Mammary epithelial cell (primary cell): ENCODE measurements at regions not wholly inside any gene's neighbourhood (a gene's known extent, or its start where the extent isn't known, plus 50 kb on each side); places are given as distances from the start of the nearest gene placed in this dataset.

Experiments
- EZH2 ChIP-seq: IDR thresholded peaks from 2 replicates; pipeline ENCODE4 v1.6.1; 2012; ENCODE audit warnings: low read length, inconsistent platforms, borderline replicate concordance
- TF ChIP-seq, protein P1 (sequence below), 2 donors: IDR thresholded peaks in 1 of 2; conservative IDR thresholded peaks in 1 of 2; 2 replicates each; pipeline ENCODE4 v1.5.1; 2011 to 2012; ENCODE audit warnings: inconsistent platforms in 2 of 2, low read length in 2 of 2, mild to moderate bottlenecking in 2 of 2, control low read depth in 1 of 2, low read depth in 1 of 2; ENCODE audit not compliant: insufficient read depth in 1 of 2; ENCODE audit errors: extremely low read depth in 1 of 2

DNA sequence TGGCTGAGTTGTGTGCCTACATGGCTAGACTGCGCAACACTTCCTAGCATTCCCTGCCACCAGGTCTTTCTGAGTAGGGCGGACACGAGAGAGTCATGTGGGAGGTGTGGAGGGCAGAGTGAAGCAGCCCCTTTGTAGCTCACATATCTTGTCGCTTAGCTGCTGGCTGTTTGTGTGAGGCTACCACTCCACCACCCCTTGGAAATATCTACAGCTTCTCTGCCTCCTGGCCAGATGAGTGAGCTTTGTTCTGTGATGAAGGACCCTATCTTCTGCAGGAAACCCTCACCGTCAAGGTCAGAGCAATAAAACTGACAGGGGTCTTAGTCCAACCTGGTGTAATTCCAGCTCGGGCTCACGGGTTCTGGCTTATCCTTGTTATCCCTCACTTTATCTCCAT lies 232.1 kb upstream of the ASIC2 start:
- TF ChIP-seq, protein P1, sequence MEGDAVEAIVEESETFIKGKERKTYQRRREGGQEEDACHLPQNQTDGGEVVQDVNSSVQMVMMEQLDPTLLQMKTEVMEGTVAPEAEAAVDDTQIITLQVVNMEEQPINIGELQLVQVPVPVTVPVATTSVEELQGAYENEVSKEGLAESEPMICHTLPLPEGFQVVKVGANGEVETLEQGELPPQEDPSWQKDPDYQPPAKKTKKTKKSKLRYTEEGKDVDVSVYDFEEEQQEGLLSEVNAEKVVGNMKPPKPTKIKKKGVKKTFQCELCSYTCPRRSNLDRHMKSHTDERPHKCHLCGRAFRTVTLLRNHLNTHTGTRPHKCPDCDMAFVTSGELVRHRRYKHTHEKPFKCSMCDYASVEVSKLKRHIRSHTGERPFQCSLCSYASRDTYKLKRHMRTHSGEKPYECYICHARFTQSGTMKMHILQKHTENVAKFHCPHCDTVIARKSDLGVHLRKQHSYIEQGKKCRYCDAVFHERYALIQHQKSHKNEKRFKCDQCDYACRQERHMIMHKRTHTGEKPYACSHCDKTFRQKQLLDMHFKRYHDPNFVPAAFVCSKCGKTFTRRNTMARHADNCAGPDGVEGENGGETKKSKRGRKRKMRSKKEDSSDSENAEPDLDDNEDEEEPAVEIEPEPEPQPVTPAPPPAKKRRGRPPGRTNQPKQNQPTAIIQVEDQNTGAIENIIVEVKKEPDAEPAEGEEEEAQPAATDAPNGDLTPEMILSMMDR (conservative IDR thresholded peaks at IDR 0.05 in 1 of 2, IDR thresholded peaks at IDR 0.05 in 1 of 2; ENCODE audit: extremely low read depth in 1 of 2, insufficient read depth in 1 of 2, low read depth in 1 of 2, low read length in 2 of 2) = no peak
- TF ChIP-seq EZH2 = no peak
